Cerebellar cortex (tissue), 1 donor: ENCODE measurements at regions not wholly inside any gene's neighbourhood (a gene's known extent, or its start where the extent isn't known, plus 50 kb on each side); places are given as distances from the start of the nearest gene placed in this dataset.

ENCODE experiments used
- DNase-seq: peaks from one replicate; pipeline ENCODE4 v3.0.0-alpha.2; 2015; ENCODE audit warnings: low spot score

- no peak for DNase-seq
These were observed 77.6 kb upstream of the SLC35F4 start for GRCh38 chr14:57943541-57943940.

DNA sequence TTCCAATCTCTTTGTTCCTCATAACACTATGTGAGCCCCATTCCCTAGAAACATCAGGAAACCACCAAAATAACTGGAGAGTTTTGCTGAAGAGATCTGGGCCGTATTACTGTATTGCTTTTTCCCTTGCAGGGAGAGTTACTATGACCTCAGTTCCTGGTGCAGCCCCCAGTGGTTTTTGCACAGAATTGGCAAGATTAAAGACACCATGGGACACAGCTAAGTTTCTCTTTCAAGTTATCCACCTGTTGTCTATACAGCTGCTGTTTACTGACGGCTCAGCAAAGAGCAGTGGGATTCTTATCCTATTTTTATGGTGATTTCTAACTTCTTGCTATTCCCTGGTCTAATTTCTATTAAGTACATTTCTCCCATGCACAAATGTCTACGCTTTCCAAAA is 77.1 kb upstream of the SLC35F4 start:
- no peak for DNase-seq

DNA sequence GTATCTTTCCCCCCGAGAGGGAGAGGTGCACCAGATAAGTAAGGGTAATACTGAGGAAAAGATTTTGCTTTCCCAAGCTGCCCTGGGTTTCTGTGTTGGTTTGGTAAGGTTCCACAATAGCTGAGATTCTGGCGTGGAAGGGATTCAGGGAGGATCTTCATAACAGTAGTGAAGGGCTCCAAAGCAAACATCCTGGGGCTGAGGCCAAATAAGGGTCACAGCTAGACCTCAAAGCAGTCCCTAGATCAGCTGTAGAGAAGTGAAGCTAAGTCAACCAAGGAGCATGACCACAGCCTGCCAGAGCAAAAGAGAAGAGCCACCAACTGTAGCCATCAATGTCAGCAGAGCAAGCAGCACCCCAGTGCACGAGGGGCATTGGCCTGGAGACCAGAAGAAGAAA is 73.2 kb upstream of the SLC35F4 start:
- no peak for DNase-seq

DNA sequence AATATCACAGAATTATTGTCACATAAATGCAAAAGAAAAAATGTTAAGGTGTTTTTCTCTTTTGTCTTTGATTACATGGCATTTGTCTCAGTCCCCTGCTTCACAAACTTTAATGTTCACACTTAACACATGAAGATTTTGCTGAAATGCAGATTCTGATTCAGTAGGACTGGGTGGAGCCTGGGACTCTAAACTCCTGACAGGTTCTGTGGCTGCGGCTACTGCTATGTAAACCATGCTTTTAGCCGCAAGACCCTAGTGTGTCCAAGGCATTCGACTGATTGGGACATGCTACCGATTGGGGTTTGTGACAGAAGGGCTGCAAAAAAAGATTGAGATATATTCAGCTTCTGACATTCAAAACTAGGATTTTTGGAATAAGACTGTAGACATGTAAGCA is 72.6 kb upstream of the SLC35F4 start:
- no peak for DNase-seq

DNA sequence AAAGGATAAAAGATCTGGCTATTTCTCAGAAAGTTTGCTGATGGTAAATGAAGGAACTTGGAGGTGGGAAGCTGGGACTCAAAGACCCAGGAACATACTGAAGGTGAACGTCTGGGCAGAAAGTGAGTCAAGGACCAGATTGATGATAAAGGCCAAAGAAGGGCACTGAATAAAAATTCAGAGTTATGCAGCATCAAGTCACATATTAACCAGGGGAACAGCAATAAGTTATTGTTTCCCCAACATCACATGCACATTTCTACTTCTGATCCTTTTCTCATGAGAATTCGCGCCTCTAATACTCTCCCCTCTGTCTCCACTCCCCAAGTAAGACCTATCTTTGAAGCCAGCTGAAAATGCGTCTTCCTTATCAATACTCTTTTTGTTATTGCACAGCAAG is 71.8 kb upstream of the SLC35F4 start:
- no peak for DNase-seq

GRCh38 chr14:57933349-57933748 is 67.5 kb upstream of the SLC35F4 start:
- DNase-seq, result peak; percentile 16

DNA sequence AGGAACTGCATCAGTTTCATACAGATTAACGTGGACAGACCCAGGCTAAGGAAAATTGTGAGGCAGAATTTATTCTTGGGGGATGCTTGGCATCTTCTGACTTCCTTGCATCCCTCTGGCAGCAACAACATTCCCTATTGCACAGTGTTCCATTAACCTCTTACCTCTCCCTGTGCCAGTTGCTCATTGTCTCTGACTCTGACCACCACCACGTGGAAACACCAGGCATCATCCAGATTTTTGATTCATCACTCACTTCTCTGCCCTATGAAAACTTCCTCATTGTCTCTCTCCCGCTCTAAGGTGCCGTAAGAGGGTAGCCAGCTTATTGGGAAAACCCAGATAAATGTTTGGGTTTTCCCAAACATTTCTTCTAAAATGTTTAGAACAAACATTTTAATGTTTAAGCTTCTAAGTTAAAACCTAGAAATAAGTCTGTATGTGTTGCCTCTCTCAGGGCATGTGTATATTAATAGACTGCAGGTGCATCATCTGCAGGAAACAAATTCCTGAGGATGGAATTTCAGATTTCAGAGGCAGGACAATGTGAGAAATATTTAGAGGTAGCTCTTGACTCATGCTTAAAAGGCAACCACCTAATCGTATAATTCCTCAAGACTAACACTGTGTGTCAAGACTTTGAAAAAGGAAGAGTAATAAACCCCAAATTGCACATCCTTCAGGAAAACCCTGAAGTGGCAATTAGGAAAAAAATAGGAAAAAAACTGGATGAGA is 64.5 kb upstream of the SLC35F4 start:
- DNase-seq, result no peak

DNA sequence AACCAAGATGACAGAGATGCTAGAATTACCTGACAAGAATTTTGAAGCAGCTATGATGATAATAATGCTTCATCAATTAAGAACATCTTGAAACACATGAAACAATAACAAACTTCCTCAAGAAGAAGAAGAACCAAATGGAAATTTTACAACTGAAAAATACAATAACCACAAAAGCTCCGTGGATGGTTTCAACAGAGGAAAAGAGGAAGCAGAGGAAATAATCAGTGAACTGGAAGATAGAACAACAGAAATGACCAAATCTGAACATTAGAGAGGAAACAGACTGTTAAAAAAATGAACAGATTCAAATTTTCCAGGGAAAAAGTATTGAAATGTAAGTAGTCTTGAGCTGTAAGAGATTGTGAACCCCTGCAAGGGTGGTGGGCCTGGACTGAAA is 62.8 kb upstream of the SLC35F4 start:
- no peak for DNase-seq

- no peak for DNase-seq
These were observed 55.5 kb upstream of the SLC35F4 start for GRCh38 chr14:57921377-57921776.

- no peak for DNase-seq
These were observed 52.9 kb upstream of the SLC35F4 start for GRCh38 chr14:57918791-57919190.
